B cell (primary cell): ENCODE measurements at regions not wholly inside any gene's neighbourhood (a gene's known extent, or its start where the extent isn't known, plus 50 kb on each side); places are given as distances from the start of the nearest gene placed in this dataset.

Experiments used
- ATAC-seq: fragments of 200-7000 bp; cut with Tn5 transposase; one replicate; pipeline ENCODE4 v1.10.0; 2021; ENCODE audit warnings: low read depth, mild to moderate bottlenecking, moderate number of reproducible peaks, moderate library complexity
- CTCF ChIA-PET: fragments of 350-600 bp; sonication (Branson Sonifier 250); formaldehyde crosslinking; loops from one replicate; lab custom pipeline; 2021; ENCODE audit warnings: antibody characterized with exemption, inconsistent platforms; lab: Charles Lee
- POLR2A ChIA-PET: fragments of 350-600 bp; sonication (Branson Sonifier 250); formaldehyde crosslinking; loops from one replicate; lab custom pipeline; 2021; ENCODE audit warnings: antibody characterized with exemption; lab: Charles Lee
- DNase-seq: peaks from one replicate; pipeline ENCODE4 v3.0.0; 2013
- H2AFZ ChIP-seq: 2 replicates; pipeline ENCODE4 v1.6.1; 2012; ENCODE audit warnings: mild to moderate bottlenecking, low read depth, low read length; ENCODE audit not compliant: insufficient read depth, poor library complexity, severe bottlenecking
- H3K27ac ChIP-seq, 2 donors: 1 replicate in 1 of 2; 2 replicates in 1 of 2; pipeline ENCODE4 v1.5.1; 2012 to 2013; ENCODE audit warnings: low read length in 2 of 2, mild to moderate bottlenecking in 2 of 2, moderate library complexity in 1 of 2
- H3K27me3 ChIP-seq, 4 experiments: fragments of 200-600 bp in 1 of 4; sonication (generic) in 1 of 4; replicated peaks in 1 of 4; 1 replicate in 2 of 4; 2 replicates in 2 of 4; pipeline versions ENCODE4 v1.6.1 to v1.7.0; 2013 to 2016; ENCODE audit warnings: low read length in 3 of 4, mild to moderate bottlenecking in 2 of 4, mixed read lengths in 1 of 4, moderate library complexity in 1 of 4; ENCODE audit not compliant: insufficient read depth in 4 of 4, control insufficient read depth in 3 of 4; ENCODE audit errors: control extremely low read depth in 1 of 4
- H3K36me3 ChIP-seq, 2 experiments: replicated peaks in 1 of 2; 1 replicate in 1 of 2; 2 replicates in 1 of 2; pipeline versions ENCODE4 v1.6.1 to v1.7.1; 2013; ENCODE audit warnings: low read length in 1 of 2; ENCODE audit not compliant: insufficient read depth in 2 of 2, control insufficient read depth in 1 of 2; ENCODE audit errors: control extremely low read depth in 1 of 2, extremely low read depth in 1 of 2
- H3K4me1 ChIP-seq, 2 donors: fragments of 200-600 bp in 1 of 2; sonication (generic) in 1 of 2; 1 replicate in 1 of 2; 2 replicates in 1 of 2; pipeline versions ENCODE4 v1.5.1 to v1.6.1; 2013 to 2017; ENCODE audit warnings: low read length in 2 of 2; ENCODE audit not compliant: control insufficient read depth in 2 of 2, insufficient read depth in 2 of 2
- H3K4me2 ChIP-seq: replicated peaks from 2 replicates; pipeline ENCODE3; 2012; ENCODE audit warnings: mild to moderate bottlenecking, low read depth, low read length; ENCODE audit not compliant: poor library complexity, severe bottlenecking
- H3K4me3 ChIP-seq, 5 experiments: fragments of 200-600 bp in 1 of 5; sonication (generic) in 1 of 5; 1 replicate in 3 of 5; 2 replicates in 2 of 5; pipeline versions ENCODE4 v1.5.1 to v1.7.0; 2011 to 2016; ENCODE audit warnings: low read length in 4 of 5, mild to moderate bottlenecking in 4 of 5, low read depth in 2 of 5, control low read depth in 1 of 5, moderate library complexity in 1 of 5; ENCODE audit not compliant: insufficient read depth in 1 of 5; ENCODE audit errors: control extremely low read depth in 1 of 5, extremely low read depth in 1 of 5
- H3K79me2 ChIP-seq: fragments of 200-600 bp; sonication (generic); one replicate; pipeline ENCODE4 v1.6.0; 2016; ENCODE audit warnings: low read length; ENCODE audit not compliant: control insufficient read depth, insufficient read depth
- H3K9ac ChIP-seq: fragments of 200-600 bp; sonication (generic); 2 replicates; pipeline ENCODE4 v1.6.1; 2017; ENCODE audit warnings: mild to moderate bottlenecking, low read length, moderate library complexity
- H3K9me3 ChIP-seq, 3 donors: one replicate each; pipeline versions ENCODE4 v1.6.1 to v1.7.1; 2013; ENCODE audit warnings: low read length in 2 of 3; ENCODE audit not compliant: control insufficient read depth in 2 of 3, insufficient read depth in 1 of 3; ENCODE audit errors: control extremely low read depth in 1 of 3
- H4K20me1 ChIP-seq: 2 replicates; pipeline ENCODE4 v1.6.0; 2012; ENCODE audit warnings: mild to moderate bottlenecking, low read length; ENCODE audit not compliant: insufficient read depth, control insufficient read depth, poor library complexity, severe bottlenecking
- H3K27ac Mint-ChIP-seq: one replicate; pipeline ENCODE4 v1.8.0; 2021; ENCODE audit warnings: mixed read lengths
- H3K27me3 Mint-ChIP-seq: one replicate; pipeline ENCODE4 v1.8.0; 2021; ENCODE audit warnings: mixed read lengths
- H3K4me1 Mint-ChIP-seq: one replicate; pipeline ENCODE4 v1.8.0; 2021; ENCODE audit warnings: mixed read lengths
- H3K4me3 Mint-ChIP-seq: one replicate; pipeline ENCODE4 v1.8.0; 2021; ENCODE audit warnings: mixed read lengths
- H3K9me3 Mint-ChIP-seq: one replicate; pipeline ENCODE4 v1.8.0; 2022; ENCODE audit warnings: mixed read lengths; ENCODE audit not compliant: insufficient read depth
- EZH2 ChIP-seq: IDR thresholded peaks from 2 replicates; pipeline ENCODE4 v1.6.1; 2012; ENCODE audit warnings: borderline replicate concordance, low read depth, mild to moderate bottlenecking, moderate library complexity, low read length; ENCODE audit not compliant: insufficient read depth, poor library complexity, severe bottlenecking
- WGBS: methylation state at CpG from one replicate; pipeline ENCODE4 v1.1.5; 2013; ENCODE audit warnings: missing lambda C conversion rate; ENCODE audit not compliant: insufficient coverage; 5-methylcytosine and 5-hydroxymethylcytosine counted together
- intact Hi-C: fragments of 100-400 bp; cut with micrococcal nuclease; formaldehyde crosslinking; loops from one replicate; pipeline ENCODE4 v1.10.0; 2022
- TF ChIP-seq, protein P1 (sequence below): fragments of 200-600 bp; IDR thresholded peaks from one replicate; pipeline ENCODE4 v1.8.0; 2022; ENCODE audit warnings: antibody characterized with exemption, mild to moderate bottlenecking

DNA sequence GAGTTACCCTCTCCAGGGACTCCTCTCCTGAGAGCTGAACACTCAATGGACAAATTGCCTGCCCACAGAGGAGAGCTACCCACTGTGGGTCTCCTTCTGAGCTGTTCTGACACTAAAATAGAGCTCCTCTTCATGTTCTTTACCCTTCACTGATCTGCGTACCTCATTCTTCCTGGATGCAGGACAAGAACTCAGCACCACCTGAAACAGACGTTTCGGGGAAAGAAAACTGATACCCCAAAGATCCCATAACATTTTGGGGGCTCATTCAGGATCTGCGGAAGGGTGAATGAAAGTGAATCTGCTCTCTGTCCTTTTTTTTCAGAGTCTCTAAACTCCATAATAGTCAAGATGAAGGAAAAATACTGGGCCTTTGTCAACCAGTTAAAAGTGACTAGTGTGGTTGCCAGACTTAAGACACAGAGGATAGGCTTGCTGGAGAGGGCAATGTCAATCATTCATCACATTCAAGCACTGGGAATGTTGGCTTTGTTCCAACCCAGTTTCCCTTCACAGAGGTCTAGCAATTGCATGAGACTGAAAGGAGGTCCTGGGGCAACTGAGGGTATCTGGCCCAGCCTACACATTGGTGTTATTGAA lies 136.7 kb upstream of the SLITRK6 start:
- Mint-ChIP-seq H3K27ac (no peak overlapping the region), H3K4me3 (no peak overlapping the region), H3K9me3 (peaks cover 7% of the 10 kb centered on the region), H3K4me1 (no peaks in the 10 kb centered on the region), H3K27me3 (no peaks in the 10 kb centered on the region)
- no peak overlapping the region for H2AFZ ChIP-seq
- H3K4me2 ChIP-seq, result no peak overlapping the region
- no peak overlapping the region for H3K27ac ChIP-seq
- DNase-seq (no peak), ATAC-seq (no peak)
- no peaks in the 10 kb centered on the region for H3K79me2 ChIP-seq
- H3K27me3 ChIP-seq, result no peaks in the 10 kb centered on the region
- no peaks in the 10 kb centered on the region for H4K20me1 ChIP-seq
- 100% methylated on average over 1 of the region's 4 CpGs for WGBS
- POLR2A ChIA-PET, result no interaction called here
- CTCF ChIA-PET, result no interaction called here
- peaks cover 0 to 16% (median 13%) of the 10 kb centered on the region in 3 donors for H3K9me3 ChIP-seq
- no peak overlapping the region for H3K9ac ChIP-seq
- TF ChIP-seq EZH2, result no peak
- TF ChIP-seq, protein P1, sequence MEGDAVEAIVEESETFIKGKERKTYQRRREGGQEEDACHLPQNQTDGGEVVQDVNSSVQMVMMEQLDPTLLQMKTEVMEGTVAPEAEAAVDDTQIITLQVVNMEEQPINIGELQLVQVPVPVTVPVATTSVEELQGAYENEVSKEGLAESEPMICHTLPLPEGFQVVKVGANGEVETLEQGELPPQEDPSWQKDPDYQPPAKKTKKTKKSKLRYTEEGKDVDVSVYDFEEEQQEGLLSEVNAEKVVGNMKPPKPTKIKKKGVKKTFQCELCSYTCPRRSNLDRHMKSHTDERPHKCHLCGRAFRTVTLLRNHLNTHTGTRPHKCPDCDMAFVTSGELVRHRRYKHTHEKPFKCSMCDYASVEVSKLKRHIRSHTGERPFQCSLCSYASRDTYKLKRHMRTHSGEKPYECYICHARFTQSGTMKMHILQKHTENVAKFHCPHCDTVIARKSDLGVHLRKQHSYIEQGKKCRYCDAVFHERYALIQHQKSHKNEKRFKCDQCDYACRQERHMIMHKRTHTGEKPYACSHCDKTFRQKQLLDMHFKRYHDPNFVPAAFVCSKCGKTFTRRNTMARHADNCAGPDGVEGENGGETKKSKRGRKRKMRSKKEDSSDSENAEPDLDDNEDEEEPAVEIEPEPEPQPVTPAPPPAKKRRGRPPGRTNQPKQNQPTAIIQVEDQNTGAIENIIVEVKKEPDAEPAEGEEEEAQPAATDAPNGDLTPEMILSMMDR, result no peak
- intact Hi-C loops, result no loop called here
- no peak overlapping the region for H3K4me3 ChIP-seq
- H3K4me1 ChIP-seq, result no peaks in the 10 kb centered on the region
- H3K36me3 ChIP-seq, result no peaks in the 10 kb centered on the region

- Mint-ChIP-seq H3K4me3 (no peak overlapping the region), H3K9me3 (peaks cover 2% of the 10 kb centered on the region), H3K4me1 (no peaks in the 10 kb centered on the region), H3K27ac (no peak overlapping the region), H3K27me3 (no peaks in the 10 kb centered on the region)
- Histone ChIP-seq H4K20me1 (no peaks in the 10 kb centered on the region), H3K27me3 (no peaks in the 10 kb centered on the region), H3K36me3 (no peaks in the 10 kb centered on the region), H3K27ac (no peak overlapping the region), H3K9me3 (peaks cover 0 to under 1% (median 0%) of the 10 kb centered on the region in 3 donors), H3K4me3 (no peak overlapping the region), H2AFZ (no peak overlapping the region), H3K79me2 (no peaks in the 10 kb centered on the region), H3K4me2 (no peak overlapping the region), H3K9ac (no peak overlapping the region), H3K4me1 (no peaks in the 10 kb centered on the region)
- DNase-seq (no peak), ATAC-seq (no peak)
- 17% methylated on average over 1 of the region's 2 CpGs for whole genome bisulfite sequencing
- intact Hi-C loops, result no loop called here
- TF ChIP-seq, protein P1, result no peak
- no peak for TF ChIP-seq EZH2
- ChIA-PET POLR2A (no interaction called here), CTCF (no interaction called here)
Observed at GRCh38 chr13:85930108-85930507, 130.9 kb upstream of the SLITRK6 start.
